HG02763 (cell line): ENCODE measurements at regions not wholly inside any gene's neighbourhood (a gene's known extent, or its start where the extent isn't known, plus 50 kb on each side); places are given as distances from the start of the nearest gene placed in this dataset.

Experiments used
- ATAC-seq: cut with Tn5 transposase; IDR thresholded peaks from one replicate; pipeline ENCODE4 v1.9.1; 2021; ENCODE audit warnings: mild to moderate bottlenecking, moderate library complexity; ENCODE audit not compliant: unreplicated experiment

DNA sequence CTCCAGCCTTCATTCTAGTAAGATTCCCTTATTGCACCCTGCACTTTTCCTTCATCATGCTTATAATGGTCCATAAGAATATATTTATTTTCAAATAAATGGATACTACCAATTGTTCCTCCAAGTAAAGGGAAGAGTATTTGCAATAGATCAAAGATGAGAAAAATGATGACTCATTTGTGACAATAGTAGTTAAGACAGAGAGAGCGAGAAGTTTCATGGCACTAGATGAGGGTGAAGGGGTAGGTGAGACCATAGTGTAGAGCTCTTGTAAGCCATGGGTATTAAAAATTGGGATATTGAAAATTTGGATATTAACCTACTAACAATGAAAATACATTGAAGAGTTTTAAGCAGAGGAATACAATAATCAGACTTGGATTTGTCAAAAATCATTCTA lies 404.6 kb downstream of the EFNA5 start:
- ATAC-seq, result no peak

- ATAC-seq, result no peak
These were observed 405.5 kb downstream of the EFNA5 start for GRCh38 chr5:107265193-107265592.

DNA sequence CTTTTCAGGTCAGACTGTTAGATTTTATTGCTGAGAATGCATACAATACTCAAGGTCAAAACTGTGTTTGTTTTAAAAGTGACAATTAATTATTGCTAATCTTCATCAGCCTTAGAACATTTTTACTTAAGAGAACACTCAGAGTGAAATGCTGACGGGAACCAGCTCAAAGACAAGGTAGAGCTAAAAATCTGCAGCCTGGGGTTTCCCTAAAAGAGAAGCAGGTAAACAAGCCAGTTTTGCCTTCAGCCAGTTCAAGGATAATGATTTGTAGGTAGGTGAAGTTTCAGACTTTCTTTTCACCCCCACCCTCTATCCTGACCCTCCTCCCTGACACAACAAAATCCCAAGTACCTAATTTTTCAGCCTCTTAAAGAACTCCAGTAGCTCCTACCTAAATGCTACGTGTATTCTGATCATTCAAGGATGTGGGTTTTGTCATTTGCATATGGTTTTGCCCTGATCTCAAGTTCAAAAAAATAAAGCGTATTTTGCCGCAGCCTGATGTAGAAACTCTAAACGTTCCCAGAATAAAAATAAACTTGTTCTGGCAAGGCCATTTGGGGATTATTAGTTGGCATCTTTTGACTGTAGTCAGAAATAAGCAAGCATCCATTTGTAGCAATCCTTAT lies 407.2 kb downstream of the EFNA5 start:
- peak; percentile 62 for ATAC-seq

DNA sequence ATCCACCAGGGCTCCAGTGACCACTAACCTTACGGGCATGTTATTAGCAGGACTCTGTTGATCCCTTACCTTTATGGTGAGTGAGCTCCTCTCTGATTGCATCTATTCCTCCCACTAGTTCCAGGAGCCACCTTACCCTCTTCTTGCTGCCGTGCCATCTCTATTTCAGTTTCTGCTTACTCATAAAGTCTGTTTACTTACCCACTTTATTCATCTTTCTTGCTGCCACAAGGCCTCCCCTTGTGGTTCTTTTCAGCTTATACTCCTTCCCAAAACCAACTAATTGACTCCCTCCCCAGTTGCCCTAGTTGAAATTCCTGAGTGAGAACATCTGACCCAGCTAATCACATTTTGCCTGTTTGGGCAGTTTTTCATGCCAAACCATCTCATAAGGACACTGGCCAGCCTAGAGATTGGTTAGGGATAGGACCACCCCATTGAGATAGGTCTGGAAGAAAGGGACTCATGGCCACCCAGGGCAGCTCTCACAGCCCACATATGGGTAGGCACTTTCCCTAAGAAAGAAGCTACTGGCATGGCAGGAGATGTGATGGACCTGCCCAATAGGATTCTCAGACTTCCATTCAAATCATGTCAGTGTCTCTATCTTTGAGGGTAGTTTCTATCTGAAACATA lies 412.7 kb downstream of the EFNA5 start:
- ATAC-seq, result peak; percentile 48

DNA sequence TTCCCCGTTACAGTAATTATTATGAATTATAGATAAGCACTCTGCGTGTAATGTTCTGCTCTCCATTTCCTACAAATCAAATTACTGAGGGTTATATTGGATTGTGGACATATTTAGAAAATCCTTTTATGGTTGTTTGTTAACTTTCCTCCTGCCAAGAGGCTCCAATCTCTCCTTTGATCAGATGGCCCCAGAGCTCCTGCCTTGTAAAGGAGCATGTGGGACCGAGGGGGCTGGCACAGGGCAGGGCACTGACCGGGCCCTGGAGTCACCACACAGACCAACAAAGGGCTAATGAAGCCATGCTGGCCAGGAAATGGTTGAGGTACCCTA lies 415.9 kb downstream of the EFNA5 start:
- no peak for ATAC-seq

DNA sequence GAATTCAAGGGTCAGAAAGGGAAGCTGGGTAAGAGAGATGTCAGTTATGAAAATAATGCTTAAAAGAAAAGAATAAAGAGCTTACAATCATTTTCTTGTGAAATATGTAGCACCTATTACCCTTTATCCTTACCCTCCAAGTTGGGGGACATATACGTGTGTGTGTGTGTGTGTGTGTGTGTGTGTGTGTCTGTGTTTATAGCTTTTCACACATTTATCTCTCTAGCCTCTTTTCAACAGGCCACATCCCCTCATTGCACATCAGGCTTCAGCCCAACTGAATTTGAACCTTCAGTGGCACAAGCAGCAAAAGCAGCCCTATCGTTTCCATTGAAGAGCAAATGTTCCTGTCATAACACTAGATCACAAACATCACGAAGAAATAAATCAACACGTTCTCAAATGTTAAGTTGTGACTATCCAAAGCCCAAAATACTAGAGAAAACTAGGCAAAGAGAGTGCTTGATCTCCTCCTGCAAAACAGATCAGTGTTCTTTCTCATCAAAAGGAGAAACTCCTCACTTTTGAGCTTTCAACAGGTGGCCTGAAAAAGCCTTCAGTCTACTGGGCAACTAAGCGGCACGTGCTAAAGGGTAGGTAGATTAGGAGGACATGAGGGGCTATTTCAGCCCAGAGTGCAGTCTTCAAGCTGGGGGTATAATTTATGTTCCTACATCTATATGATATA lies 416.4 kb downstream of the EFNA5 start:
- no peak for ATAC-seq

DNA sequence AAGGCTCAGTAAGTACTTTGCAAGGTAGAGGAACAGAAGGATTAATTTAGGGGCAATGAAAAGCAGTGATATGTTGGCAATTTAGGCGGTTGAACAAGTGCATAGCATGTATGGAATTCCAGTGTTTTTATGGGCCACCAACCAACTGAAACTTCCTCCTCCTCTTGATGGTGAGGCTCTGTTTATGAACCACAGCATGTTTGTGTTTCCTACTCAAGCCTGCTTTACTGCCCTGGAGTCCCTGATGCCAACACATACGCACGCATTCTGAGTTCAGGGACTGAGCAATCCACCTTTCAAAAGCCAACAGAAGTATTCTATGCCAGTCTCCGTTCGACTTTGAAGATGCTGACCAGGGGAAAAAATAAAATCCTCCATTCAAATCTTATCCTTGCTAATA lies 417.5 kb downstream of the EFNA5 start:
- ATAC-seq, result no peak

GRCh38 chr5:107251151-107251550 lies 419.6 kb downstream of the EFNA5 start:
- no peak for ATAC-seq

DNA sequence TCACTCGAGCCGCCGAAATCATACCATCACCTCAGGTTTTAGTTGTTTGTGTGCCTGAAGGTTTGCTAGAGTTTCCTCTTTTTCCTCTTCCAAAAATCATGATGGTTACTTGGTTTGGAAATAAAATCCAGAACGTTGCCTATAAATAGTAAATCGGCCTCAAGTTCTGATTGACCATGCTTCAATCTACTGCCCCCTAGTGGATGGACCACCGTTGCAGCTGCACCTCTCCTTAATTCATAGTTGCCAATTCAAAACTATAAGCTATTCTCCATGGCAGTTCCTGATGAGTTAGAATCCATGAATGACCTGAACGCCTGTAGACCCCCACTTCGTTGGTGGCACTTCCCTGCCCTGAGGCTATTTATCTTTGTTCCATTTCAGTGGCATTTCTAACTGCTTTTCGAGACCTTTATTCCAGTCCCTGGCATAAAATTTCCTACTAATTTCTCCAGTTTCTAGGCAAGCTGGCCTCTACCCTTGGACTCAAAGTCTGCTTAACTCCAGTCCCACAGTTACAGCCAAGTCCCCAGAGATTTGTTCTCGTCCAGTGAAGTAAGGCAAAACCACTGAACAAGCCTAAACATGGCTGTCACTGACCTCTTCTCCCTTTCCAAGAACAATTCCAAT lies 422.6 kb downstream of the EFNA5 start:
- ATAC-seq, result no peak

- no peak for ATAC-seq
These were observed 423.3 kb downstream of the EFNA5 start for GRCh38 chr5:107247427-107247826.

- ATAC-seq, result no peak
These were observed 427.5 kb downstream of the EFNA5 start for GRCh38 chr5:107243220-107243579.

DNA sequence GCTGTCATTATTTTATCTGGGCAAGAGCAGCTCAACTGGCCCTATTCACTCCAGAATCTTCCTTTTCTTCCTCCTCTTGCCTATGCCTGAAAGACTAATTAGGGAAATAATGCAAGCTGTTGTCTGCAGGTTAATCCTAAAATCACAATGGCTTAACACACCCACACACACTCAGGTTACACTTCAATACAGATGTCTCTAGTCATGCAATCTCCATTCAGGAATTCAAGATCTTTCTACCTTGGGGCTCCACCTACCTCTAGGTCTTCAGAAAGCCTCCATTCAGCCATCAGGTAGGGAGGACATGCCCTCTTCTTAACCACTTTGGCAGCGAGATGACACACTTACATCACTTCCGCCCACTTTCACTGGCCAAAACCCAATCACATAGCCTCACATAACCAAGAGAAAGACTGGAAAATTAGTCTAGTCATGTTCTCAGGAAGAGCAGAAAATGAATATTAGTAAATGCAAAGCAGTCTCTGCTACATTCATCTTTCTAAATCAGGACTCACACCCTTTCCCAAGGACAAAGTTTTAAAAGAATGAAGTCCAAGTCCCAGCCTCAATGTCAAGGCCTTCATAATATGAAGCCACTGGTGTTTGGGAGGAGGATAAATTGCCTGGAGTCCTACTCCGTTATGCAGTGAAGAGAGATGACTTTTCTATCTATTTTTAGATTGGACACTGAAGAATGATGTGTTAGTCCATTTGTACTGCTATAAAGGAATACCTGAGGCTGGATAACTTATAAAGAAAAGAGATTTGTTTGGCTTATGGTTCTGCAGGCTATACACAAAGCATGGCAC lies 428.1 kb downstream of the EFNA5 start:
- ATAC-seq, result no peak

DNA sequence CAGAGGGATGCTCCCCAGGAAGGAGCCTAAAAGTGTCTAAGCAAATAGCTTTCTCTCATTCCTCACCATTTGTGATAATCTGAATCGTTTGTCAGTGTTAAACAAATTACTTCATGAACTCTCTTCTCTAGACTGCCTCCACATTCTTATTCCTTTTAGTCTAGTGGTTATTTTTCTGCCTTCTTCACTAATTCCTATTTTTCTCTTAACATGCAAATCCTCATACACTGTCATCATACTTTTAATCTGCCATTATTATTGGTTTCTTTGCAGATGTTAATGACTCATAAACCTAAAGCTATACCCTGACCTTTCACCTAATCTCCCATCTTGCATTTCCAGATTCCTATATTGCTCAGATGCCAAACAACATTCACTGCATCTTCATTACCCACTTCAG lies 428.9 kb downstream of the EFNA5 start:
- ATAC-seq, result no peak

GRCh38 chr5:107235167-107235566 lies 435.6 kb downstream of the EFNA5 start:
- ATAC-seq, result no peak

DNA sequence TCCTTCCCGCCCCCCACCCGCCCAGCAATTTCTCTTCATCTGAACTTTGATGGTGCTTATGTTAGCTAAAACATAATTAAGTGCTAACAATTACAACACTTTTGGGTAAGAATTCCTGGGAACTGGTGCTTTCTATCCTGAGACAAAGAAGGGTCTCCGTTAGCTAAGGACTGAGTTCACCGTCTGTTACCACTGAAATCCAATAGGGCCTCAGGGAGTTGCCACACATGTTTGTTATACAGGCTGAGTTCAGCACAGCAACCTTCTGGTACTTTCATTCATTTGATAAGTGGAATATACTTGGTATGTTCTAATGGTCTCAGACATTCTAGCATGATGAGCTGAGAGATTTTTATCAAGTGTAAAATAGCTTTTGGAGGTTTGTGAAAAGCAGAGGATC lies 437.9 kb downstream of the EFNA5 start:
- no peak for ATAC-seq

DNA sequence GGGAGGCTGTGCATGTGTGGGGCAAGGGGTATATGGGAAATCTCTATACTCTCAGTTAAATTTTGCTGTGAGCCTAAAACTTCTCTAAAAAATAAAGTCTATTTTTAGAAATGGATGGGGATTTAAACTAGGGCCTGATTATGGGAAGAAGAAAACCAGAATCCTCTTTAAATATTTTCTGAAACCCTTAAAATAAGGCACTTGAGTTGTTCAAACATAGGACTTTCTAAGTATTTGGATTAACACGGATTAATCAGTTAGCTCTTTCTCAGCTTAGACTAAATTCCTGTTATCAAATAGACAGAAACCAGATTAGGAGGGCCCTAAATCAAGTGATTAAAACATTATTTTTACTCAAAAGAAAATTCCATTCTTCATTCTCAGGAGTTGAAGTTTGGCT lies 438.4 kb downstream of the EFNA5 start:
- ATAC-seq, result no peak

DNA sequence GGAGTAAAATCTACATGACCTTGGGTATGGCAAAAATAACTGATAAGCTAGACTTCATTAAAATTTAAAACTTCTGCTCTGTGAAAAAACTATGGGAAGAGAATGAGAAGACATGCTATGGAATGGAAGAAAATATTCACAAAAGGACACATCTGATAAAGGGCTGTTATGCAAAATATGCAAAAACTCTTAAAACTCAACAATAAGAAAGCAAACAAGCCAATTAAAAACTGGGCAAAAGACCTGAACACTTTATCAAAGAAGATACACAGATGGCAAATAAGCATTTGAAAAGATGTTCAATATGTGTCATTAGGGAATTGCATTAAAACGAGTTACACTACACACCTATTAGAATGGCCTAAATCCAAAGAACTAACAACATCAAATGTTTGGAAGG lies 439.5 kb downstream of the EFNA5 start:
- ATAC-seq, result no peak

DNA sequence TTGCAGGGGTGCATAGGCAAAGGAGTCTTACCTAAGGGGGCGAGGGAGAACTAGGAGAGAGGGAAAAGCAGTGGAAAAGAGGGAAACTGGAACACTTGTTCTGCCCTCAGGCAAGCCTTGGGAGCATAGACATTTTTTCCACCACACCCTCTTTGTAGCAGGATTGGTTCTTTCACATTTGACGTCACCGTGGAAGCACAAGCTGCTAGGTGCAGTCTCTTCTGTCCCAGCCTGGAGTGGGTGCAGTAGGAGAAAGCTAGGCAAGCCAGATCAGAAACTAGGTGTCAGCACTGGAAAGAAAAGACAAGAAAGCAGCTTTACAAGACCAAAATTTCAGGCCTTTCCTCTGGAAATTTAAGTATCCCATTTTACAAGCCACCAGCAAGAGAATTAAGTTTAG lies 440.4 kb downstream of the EFNA5 start:
- ATAC-seq, result no peak

DNA sequence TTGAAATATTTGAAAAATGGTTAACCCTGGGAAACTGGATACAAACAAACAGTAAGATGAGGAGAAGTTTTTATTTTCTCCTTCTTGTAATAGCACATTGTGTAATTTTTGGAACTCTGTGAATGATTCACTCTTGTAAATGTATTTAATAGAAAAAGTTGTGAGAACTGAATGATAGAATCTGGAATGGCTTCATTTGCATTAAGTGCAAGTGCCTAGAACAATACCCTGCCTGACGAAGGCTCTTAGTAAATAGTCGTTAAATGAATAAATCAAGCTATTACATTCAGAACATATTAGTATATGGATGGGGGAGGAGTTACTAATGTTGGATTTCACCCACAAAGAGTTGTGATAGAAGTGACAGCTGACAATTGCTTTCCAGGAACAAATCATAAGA lies 442.5 kb downstream of the EFNA5 start:
- no peak for ATAC-seq

DNA sequence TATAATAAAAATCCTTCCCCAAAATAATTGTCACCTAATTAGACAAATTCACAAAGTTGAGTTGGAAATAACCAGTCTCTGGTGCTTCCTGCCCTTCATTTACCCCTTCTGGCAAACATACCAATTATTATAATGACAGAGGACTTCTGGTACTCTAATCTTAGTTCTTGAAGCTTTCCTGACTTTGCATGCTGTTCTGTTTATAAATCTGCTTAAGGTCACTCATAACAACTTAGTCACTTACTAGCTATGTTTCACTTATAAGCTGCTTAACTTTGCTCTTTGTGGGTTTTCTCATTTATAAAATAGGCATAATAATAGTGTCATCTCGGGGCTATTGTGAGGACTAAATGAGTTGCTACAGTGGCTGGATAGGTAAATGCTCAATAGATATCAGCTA lies 446.5 kb downstream of the EFNA5 start:
- ATAC-seq, result no peak

GRCh38 chr5:107223066-107223465 lies 447.7 kb downstream of the EFNA5 start:
- ATAC-seq, result no peak
